CD4-positive, CD25-positive, alpha-beta regulatory T cell (primary cell): ENCODE measurements at regions not wholly inside any gene's neighbourhood (a gene's known extent, or its start where the extent isn't known, plus 50 kb on each side); places are given as distances from the start of the nearest gene placed in this dataset.

ENCODE experiments used
- ATAC-seq, 2 donors: fragments of 150-1000 bp; cut with Tn5 transposase; one replicate each; pipeline ENCODE4 v1.10.0; 2021; ENCODE audit warnings: low read depth in 2 of 2, moderate number of reproducible peaks in 2 of 2, moderate library complexity in 1 of 2
- DNase-seq, 3 donors: peaks; one replicate each; pipeline versions ENCODE4 v3.0.0 to v3.0.0-alpha.2; 2012 to 2022; ENCODE audit warnings: mixed read lengths in 1 of 3
- H3K27ac ChIP-seq: one replicate; pipeline ENCODE4 v1.7.0; 2013; ENCODE audit warnings: mild to moderate bottlenecking, low read length; ENCODE audit not compliant: insufficient read depth, poor library complexity, severe bottlenecking
- H3K27me3 ChIP-seq: one replicate; pipeline ENCODE4 v1.7.0; 2013; ENCODE audit warnings: low read length; ENCODE audit not compliant: control insufficient read depth, insufficient read depth
- H3K36me3 ChIP-seq: one replicate; pipeline ENCODE4 v1.7.0; 2013; ENCODE audit warnings: mild to moderate bottlenecking, low read length, moderate library complexity; ENCODE audit not compliant: control insufficient read depth, insufficient read depth
- H3K4me1 ChIP-seq: 2 replicates; pipeline ENCODE4 v1.7.0; 2013; ENCODE audit warnings: mild to moderate bottlenecking, low read length; ENCODE audit not compliant: insufficient read depth, control insufficient read depth, poor library complexity, severe bottlenecking
- H3K4me3 ChIP-seq: one replicate; pipeline ENCODE4 v1.7.0; 2013; ENCODE audit warnings: low read depth, mild to moderate bottlenecking, low read length, moderate library complexity
- H3K9me3 ChIP-seq, 2 experiments: 1 replicate in 1 of 2; 2 replicates in 1 of 2; pipeline ENCODE4 v1.7.0; 2013; ENCODE audit warnings: low read length in 2 of 2, mild to moderate bottlenecking in 1 of 2, moderate library complexity in 1 of 2; ENCODE audit not compliant: control insufficient read depth in 2 of 2
- H3K27ac Mint-ChIP-seq, 3 donors: one replicate each; pipeline ENCODE4 v1.8.0; 2020 to 2022; ENCODE audit warnings: mild to moderate bottlenecking in 3 of 3, mixed read lengths in 3 of 3, moderate library complexity in 2 of 3
- H3K27me3 Mint-ChIP-seq: one replicate; pipeline ENCODE4 v1.8.0; 2022; ENCODE audit warnings: mild to moderate bottlenecking, mixed read lengths
- H3K36me3 Mint-ChIP-seq: one replicate; pipeline ENCODE4 v1.8.0; 2020; ENCODE audit warnings: mixed read lengths
- H3K4me1 Mint-ChIP-seq, 4 donors: one replicate each; pipeline ENCODE4 v1.8.0; 2020 to 2022; ENCODE audit warnings: mixed read lengths in 4 of 4, mild to moderate bottlenecking in 1 of 4
- H3K4me3 Mint-ChIP-seq, 4 donors: one replicate each; pipeline ENCODE4 v1.8.0; 2020 to 2022; ENCODE audit warnings: mild to moderate bottlenecking in 4 of 4, mixed read lengths in 4 of 4, moderate library complexity in 3 of 4
- H3K9me3 Mint-ChIP-seq, 7 donors: one replicate each; pipeline ENCODE4 v1.8.0; 2020 to 2022; ENCODE audit warnings: mixed read lengths in 7 of 7, mild to moderate bottlenecking in 3 of 7, moderate library complexity in 2 of 7

DNA sequence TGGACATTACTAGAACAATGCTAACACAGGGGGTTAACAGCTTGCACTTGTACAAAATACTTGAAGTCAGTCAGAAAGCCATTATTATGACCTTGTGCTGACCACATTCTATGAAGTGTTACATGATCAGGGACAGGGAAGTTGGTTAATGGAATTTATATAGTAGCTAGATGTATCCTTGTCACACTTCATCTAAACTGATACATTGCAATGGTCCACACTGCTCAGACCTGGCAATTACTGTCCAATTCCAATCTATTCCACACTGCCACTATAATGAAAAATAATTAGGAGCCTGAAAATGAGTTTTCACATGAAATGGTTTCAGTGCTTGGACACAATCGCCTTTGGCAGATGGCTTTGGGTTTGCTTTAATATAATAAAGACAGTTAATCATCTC lies 850.8 kb downstream of the EPHA7 start:
- no peak overlapping the region for H3K4me3 Mint-ChIP-seq
- Histone ChIP-seq H3K4me3 (no peak overlapping the region), H3K36me3 (no peaks in the 10 kb centered on the region), H3K27me3 (no peaks in the 10 kb centered on the region), H3K27ac (no peak overlapping the region), H3K9me3 (peaks cover 0 to 3% of the 10 kb centered on the region in 2 experiments), H3K4me1 (no peaks in the 10 kb centered on the region)
- H3K9me3 Mint-ChIP-seq: peaks cover 0 to 13% (median 3%) of the 10 kb centered on the region in 7 donors
- H3K36me3 Mint-ChIP-seq: no peaks in the 10 kb centered on the region
- H3K4me1 Mint-ChIP-seq: no peaks in the 10 kb centered on the region
- H3K27ac Mint-ChIP-seq: no peak overlapping the region
- ATAC-seq (no peak), DNase-seq (no peak)
- no peaks in the 10 kb centered on the region for H3K27me3 Mint-ChIP-seq

DNA sequence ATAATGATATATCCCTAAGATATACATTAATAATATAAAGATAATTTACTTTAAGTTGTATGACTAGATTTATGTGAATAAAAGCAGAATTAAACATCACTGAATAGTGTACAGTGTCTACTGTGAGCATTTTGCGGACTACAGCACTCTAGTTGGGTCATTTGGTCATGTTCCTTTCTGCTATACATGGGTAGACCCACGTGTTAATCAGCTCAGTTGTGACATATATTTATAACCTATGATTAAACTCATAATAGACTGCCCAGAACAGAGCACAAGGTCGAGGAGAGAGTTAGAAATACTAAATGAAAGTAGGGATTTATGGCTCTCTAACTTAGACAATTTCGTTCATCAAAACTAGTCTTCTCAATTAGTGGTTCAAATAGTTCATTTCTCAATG lies 852.7 kb downstream of the EPHA7 start:
- H3K27ac Mint-ChIP-seq: no peak overlapping the region
- H3K27me3 Mint-ChIP-seq: no peaks in the 10 kb centered on the region
- ATAC-seq (no peak), DNase-seq (no peak)
- H3K4me1 ChIP-seq: no peaks in the 10 kb centered on the region
- no peak overlapping the region for H3K4me3 Mint-ChIP-seq
- peaks cover 0 to 6% of the 10 kb centered on the region in 2 experiments for H3K9me3 ChIP-seq
- no peaks in the 10 kb centered on the region for H3K4me1 Mint-ChIP-seq
- H3K27me3 ChIP-seq: no peaks in the 10 kb centered on the region
- H3K27ac ChIP-seq: no peak overlapping the region
- H3K36me3 Mint-ChIP-seq: no peaks in the 10 kb centered on the region
- no peaks in the 10 kb centered on the region for H3K36me3 ChIP-seq
- peaks cover 0 to 17% (median 1%) of the 10 kb centered on the region in 7 donors for H3K9me3 Mint-ChIP-seq
- H3K4me3 ChIP-seq: no peak overlapping the region

DNA sequence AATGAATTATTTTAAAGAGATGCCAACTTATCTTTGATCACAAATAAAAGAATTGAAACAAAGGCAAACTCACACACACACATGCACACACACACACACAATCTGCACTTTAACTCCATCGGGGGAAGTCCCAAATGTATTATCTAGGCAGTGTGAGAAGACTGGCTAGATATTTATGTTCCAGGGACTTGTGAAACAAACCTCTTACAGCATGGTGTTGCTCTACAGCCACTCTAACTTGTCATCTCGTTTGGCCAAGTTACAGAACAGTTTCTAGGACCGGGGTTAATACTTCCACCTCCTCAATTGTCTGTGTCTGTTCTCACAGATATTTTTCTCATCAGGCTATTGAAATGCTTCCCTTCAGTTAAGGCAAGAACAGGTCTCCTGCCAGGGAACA lies 855.0 kb downstream of the EPHA7 start:
- no peak overlapping the region for H3K27ac Mint-ChIP-seq
- H3K27me3 Mint-ChIP-seq: no peaks in the 10 kb centered on the region
- DNase-seq: no peak
- H3K4me3 Mint-ChIP-seq: no peak overlapping the region
- Histone ChIP-seq H3K27ac (no peak overlapping the region), H3K4me3 (no peak overlapping the region), H3K36me3 (no peaks in the 10 kb centered on the region), H3K27me3 (no peaks in the 10 kb centered on the region), H3K4me1 (no peaks in the 10 kb centered on the region), H3K9me3 (peaks cover 0 to 6% of the 10 kb centered on the region in 2 experiments)
- no peaks in the 10 kb centered on the region for H3K36me3 Mint-ChIP-seq
- H3K9me3 Mint-ChIP-seq: peaks cover 0 to 27% (median 2%) of the 10 kb centered on the region in 7 donors
- no peaks in the 10 kb centered on the region for H3K4me1 Mint-ChIP-seq
- no peak for ATAC-seq

DNA sequence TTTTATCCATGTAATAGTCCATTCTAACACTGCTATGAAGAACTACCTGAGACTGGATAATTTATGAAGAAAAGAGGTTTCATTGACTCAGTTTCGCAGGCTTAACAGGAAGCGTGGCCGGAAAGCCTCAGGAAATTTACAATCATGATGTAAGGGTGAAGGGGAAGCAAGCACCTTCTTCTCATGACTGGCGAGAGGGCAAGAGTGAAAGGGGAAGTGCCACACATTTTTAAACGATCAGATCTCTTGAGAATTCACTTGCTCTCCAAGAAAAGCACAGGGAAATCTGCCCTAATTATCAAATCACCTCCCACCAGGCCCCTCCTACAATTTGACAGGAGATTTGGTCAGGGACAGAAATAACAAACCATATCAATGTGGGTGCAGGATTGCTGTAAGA lies 859.7 kb downstream of the EPHA7 start:
- no peak overlapping the region for H3K4me3 Mint-ChIP-seq
- Histone ChIP-seq H3K27me3 (no peaks in the 10 kb centered on the region), H3K4me3 (no peak overlapping the region), H3K36me3 (no peaks in the 10 kb centered on the region), H3K4me1 (no peaks in the 10 kb centered on the region), H3K9me3 (peaks cover 0 to 4% of the 10 kb centered on the region in 2 experiments), H3K27ac (no peak overlapping the region)
- H3K4me1 Mint-ChIP-seq: no peaks in the 10 kb centered on the region
- H3K27ac Mint-ChIP-seq: no peak overlapping the region
- peaks cover 0 to 23% (median 2%) of the 10 kb centered on the region in 7 donors for H3K9me3 Mint-ChIP-seq
- no peak for ATAC-seq
- DNase-seq: no peak
- H3K36me3 Mint-ChIP-seq: no peaks in the 10 kb centered on the region
- H3K27me3 Mint-ChIP-seq: no peaks in the 10 kb centered on the region

DNA sequence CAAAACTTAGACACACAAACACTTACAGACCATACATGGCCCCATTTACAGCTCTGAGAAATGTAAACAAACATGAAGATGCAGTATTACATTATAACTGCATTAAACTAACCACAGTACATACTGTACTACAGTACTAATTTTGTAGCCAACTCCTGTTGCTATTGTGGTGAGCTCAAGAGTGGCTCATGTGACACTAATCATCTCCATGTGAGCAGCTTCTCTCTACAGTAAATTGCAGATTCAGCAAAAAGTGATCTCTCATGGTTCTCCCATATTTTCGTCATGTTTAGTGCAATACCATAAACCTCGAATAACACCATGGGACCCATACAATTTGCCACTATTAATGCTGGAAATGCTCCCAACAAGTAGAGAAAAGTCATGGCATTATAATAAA lies 860.4 kb downstream of the EPHA7 start:
- Mint-ChIP-seq H3K27ac (no peak overlapping the region), H3K4me3 (no peak overlapping the region), H3K27me3 (no peaks in the 10 kb centered on the region), H3K4me1 (no peaks in the 10 kb centered on the region), H3K9me3 (peaks cover 0 to 21% (median 2%) of the 10 kb centered on the region in 7 donors), H3K36me3 (no peaks in the 10 kb centered on the region)
- no peaks in the 10 kb centered on the region for H3K4me1 ChIP-seq
- no peaks in the 10 kb centered on the region for H3K36me3 ChIP-seq
- no peak overlapping the region for H3K4me3 ChIP-seq
- no peaks in the 10 kb centered on the region for H3K27me3 ChIP-seq
- H3K9me3 ChIP-seq: peaks cover 0 to 3% of the 10 kb centered on the region in 2 experiments
- H3K27ac ChIP-seq: no peak overlapping the region
- ATAC-seq: no peak
- DNase-seq: no peak

DNA sequence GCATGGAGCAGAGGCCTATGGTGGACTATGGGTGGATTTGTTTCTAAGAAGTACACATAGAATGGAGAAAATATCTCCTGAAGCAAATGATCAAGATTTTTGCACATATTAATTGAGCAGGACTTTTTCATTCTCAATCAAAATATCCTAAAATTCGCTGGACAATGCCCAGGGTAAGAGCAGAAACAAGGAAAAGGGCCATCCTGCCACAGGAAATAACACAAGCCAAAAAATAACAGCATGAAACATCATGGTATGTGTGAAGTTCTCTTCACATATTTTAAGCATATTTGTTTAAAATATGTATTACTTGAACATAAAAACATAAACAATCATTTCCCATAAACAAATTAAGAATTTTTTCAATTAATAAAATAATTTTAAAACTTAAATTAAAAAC lies 868.9 kb downstream of the EPHA7 start:
- no peak for ATAC-seq
- Histone ChIP-seq H3K36me3 (no peaks in the 10 kb centered on the region), H3K4me3 (no peak overlapping the region), H3K27me3 (no peaks in the 10 kb centered on the region), H3K4me1 (no peaks in the 10 kb centered on the region), H3K27ac (no peak overlapping the region), H3K9me3 (no peaks in the 10 kb centered on the region)
- DNase-seq: no peak
- Mint-ChIP-seq H3K9me3 (peaks cover 0 to 4% (median 3%) of the 10 kb centered on the region in 7 donors), H3K27me3 (no peaks in the 10 kb centered on the region), H3K4me1 (no peaks in the 10 kb centered on the region), H3K4me3 (no peak overlapping the region), H3K36me3 (no peaks in the 10 kb centered on the region), H3K27ac (no peak overlapping the region)

DNA sequence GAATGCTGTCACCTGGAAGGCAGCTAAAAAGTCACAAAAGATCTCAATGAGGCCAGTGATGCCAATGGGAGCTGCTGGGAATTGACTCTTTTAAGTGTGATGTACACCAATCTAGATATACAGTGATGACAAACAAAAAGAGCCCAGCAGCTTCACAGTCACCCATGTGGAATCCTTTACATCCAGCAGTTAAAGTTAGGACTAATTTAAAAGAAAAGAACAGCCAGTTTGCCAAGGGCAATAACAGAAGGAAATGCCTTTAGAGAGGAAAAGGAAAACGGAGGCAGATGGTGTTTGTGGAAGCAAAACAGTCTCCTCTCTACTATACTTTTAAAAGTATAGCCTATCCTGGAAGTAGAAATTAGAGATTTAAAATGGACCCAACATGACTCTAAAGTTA lies 873.5 kb downstream of the EPHA7 start:
- no peaks in the 10 kb centered on the region for H3K27me3 ChIP-seq
- Mint-ChIP-seq H3K4me1 (no peaks in the 10 kb centered on the region), H3K36me3 (no peaks in the 10 kb centered on the region), H3K4me3 (no peak overlapping the region), H3K27me3 (no peaks in the 10 kb centered on the region), H3K27ac (no peak overlapping the region), H3K9me3 (peaks cover 3 to 10% (median 4%) of the 10 kb centered on the region in 7 donors)
- DNase-seq (no peak), ATAC-seq (no peak)
- H3K4me3 ChIP-seq: no peak overlapping the region
- no peaks in the 10 kb centered on the region for H3K9me3 ChIP-seq
- no peaks in the 10 kb centered on the region for H3K4me1 ChIP-seq
- H3K27ac ChIP-seq: no peak overlapping the region
- H3K36me3 ChIP-seq: no peaks in the 10 kb centered on the region

DNA sequence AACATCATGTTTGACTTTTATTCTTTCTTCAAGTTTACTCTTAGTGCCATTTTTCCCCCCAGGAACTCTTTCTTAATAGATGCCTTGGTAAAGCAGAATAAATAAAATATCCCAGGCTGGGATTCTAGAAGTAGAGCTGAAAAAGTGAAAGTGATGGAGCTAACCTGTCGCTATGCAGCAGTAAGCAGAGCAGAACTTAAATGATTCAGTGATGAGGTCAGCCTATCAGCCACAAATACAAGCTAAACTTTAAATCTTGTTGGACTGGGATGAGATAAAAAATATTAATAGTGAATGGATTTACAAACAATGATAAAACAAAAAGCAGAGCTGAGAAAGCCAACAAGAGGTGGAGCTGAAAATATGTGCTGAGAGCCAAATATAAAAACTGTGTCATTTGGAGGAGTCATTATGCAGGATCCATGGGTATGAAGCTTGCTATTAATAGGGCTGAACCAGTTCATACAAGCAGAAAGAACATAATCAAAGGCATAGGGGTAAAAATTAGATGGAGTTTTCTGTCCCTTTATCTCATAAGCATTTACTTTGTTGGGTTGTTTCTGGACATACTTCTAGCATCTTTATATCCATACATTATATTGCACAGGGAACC lies 877.8 kb downstream of the EPHA7 start:
- DNase-seq: no peak
- H3K27me3 Mint-ChIP-seq: no peaks in the 10 kb centered on the region
- H3K4me1 Mint-ChIP-seq: no peaks in the 10 kb centered on the region
- Histone ChIP-seq H3K4me1 (no peaks in the 10 kb centered on the region), H3K4me3 (no peak overlapping the region), H3K27ac (no peak overlapping the region), H3K27me3 (no peaks in the 10 kb centered on the region), H3K36me3 (no peaks in the 10 kb centered on the region), H3K9me3 (no peaks in the 10 kb centered on the region)
- no peak for ATAC-seq
- H3K36me3 Mint-ChIP-seq: no peaks in the 10 kb centered on the region
- no peak overlapping the region for H3K27ac Mint-ChIP-seq
- no peak overlapping the region for H3K4me3 Mint-ChIP-seq
- peaks cover 0 to 17% (median 5%) of the 10 kb centered on the region in 7 donors for H3K9me3 Mint-ChIP-seq
